Caco-2 (cell line): ENCODE measurements at regions not wholly inside any gene's neighbourhood (a gene's known extent, or its start where the extent isn't known, plus 50 kb on each side); places are given as distances from the start of the nearest gene placed in this dataset.

Experiments used
- BruUV-seq: library from RNA; stranded (reverse); fragments of 400-500 nt; replicated peaks from 2 replicates; lab custom pipeline; 2021; lab: Mats Ljungman, UMichigan
- CTCF ChIA-PET: fragments of 300-600 bp; sonication (Branson Sonifier 250); formaldehyde crosslinking; loops from one replicate; lab custom pipeline; 2022; ENCODE audit warnings: antibody characterized with exemption; lab: Charles Lee
- POLR2A ChIA-PET: fragments of 300-600 bp; sonication (Branson Sonifier 250); formaldehyde crosslinking; loops from one replicate; lab custom pipeline; 2022; ENCODE audit warnings: antibody characterized with exemption; lab: Charles Lee
- DNase-seq, 2 experiments: peaks; one replicate each; pipeline versions ENCODE4 v3.0.0 to v3.0.0-alpha.2; 2020 to 2022
- H3K27me3 ChIP-seq: replicated peaks from 2 replicates; pipeline ENCODE4 v1.6.0; 2011; ENCODE audit warnings: low read length; ENCODE audit not compliant: control insufficient read depth, insufficient read depth
- H3K36me3 ChIP-seq: 2 replicates; pipeline ENCODE4 v1.5.1; 2011; ENCODE audit warnings: low read length; ENCODE audit not compliant: control insufficient read depth, insufficient read depth
- H3K4me1 ChIP-seq: fragments of 250-450 bp; sonication (Bioruptor Pico); 2 replicates; pipeline ENCODE4 v1.5.1; 2020; ENCODE audit warnings: mild to moderate bottlenecking
- H3K4me3 ChIP-seq: 2 replicates; pipeline ENCODE4 v1.5.1; 2011; ENCODE audit warnings: low read depth, mild to moderate bottlenecking, control low read depth, low read length
- H3K9me3 ChIP-seq: fragments of 250-450 bp; sonication (Bioruptor Pico); 2 replicates; pipeline ENCODE4 v1.5.1; 2020; ENCODE audit warnings: mild to moderate bottlenecking, moderate library complexity
- H3K27ac Mint-ChIP-seq: one replicate; pipeline ENCODE4 v1.8.0; 2022; ENCODE audit warnings: mixed read lengths; ENCODE audit not compliant: unreplicated experiment
- H3K27me3 Mint-ChIP-seq: one replicate; pipeline ENCODE4 v1.8.0; 2022; ENCODE audit warnings: mixed read lengths; ENCODE audit not compliant: insufficient read depth, unreplicated experiment
- H3K36me3 Mint-ChIP-seq: one replicate; pipeline ENCODE4 v1.8.0; 2022; ENCODE audit warnings: mild to moderate bottlenecking, mixed read lengths; ENCODE audit not compliant: insufficient read depth, unreplicated experiment
- H3K4me1 Mint-ChIP-seq: one replicate; pipeline ENCODE4 v1.8.0; 2022; ENCODE audit warnings: low read depth, mixed read lengths; ENCODE audit not compliant: unreplicated experiment
- H3K4me3 Mint-ChIP-seq: one replicate; pipeline ENCODE4 v1.8.0; 2022; ENCODE audit warnings: mild to moderate bottlenecking, moderate library complexity, mixed read lengths; ENCODE audit not compliant: unreplicated experiment
- H3K9me3 Mint-ChIP-seq: one replicate; pipeline ENCODE4 v1.8.0; 2022; ENCODE audit warnings: mixed read lengths; ENCODE audit not compliant: unreplicated experiment
- CTCF ChIP-seq, 2 experiments: fragments of 200-600 bp in 1 of 2; IDR thresholded peaks; 1 replicate in 1 of 2; 2 replicates in 1 of 2; pipeline versions ENCODE4 v1.5.1 to v1.8.0; 2011 to 2022; ENCODE audit warnings: antibody characterized with exemption in 1 of 2, control low read depth in 1 of 2, inconsistent platforms in 1 of 2, low read depth in 1 of 2, low read length in 1 of 2, mild to moderate bottlenecking in 1 of 2, moderate library complexity in 1 of 2; ENCODE audit not compliant: insufficient read depth in 1 of 2, severe bottlenecking in 1 of 2, unreplicated experiment in 1 of 2
- intact Hi-C: fragments of 100-400 bp; cut with micrococcal nuclease; formaldehyde crosslinking; loops from one replicate; pipeline ENCODE4 v1.10.0; 2022; ENCODE audit not compliant: unreplicated experiment

- H3K9me3 Mint-ChIP-seq, result no peaks in the 10 kb centered on the region
- CTCF ChIA-PET, result no interaction called here
- no TSS peak for BruUV-seq
Measured at GRCh38 chr18:50475538-50476193, 84.2 kb upstream of the MAPK4 start.

GRCh38 chr18:50492097-50492496 is 67.8 kb upstream of the MAPK4 start:
- no peaks in the 10 kb centered on the region for H3K4me1 Mint-ChIP-seq
- H3K9me3 Mint-ChIP-seq, result no peaks in the 10 kb centered on the region
- H3K9me3 ChIP-seq, result no peaks in the 10 kb centered on the region
- TF ChIP-seq CTCF (IDR thresholded peaks at IDR 0.05; ENCODE audit: insufficient read depth in 1 of 2, low read depth in 1 of 2, low read length in 1 of 2, severe bottlenecking in 1 of 2, unreplicated experiment in 1 of 2), result no peak
- no peak overlapping the region for H3K27ac Mint-ChIP-seq
- BruUV-seq, result no TSS peak
- no peak overlapping the region for H3K4me3 ChIP-seq
- DNase-seq, result no peak
- no peaks in the 10 kb centered on the region for H3K27me3 Mint-ChIP-seq
- POLR2A ChIA-PET, result no interaction called here
- no peak overlapping the region for H3K4me3 Mint-ChIP-seq
- CTCF ChIA-PET, result no interaction called here
- intact Hi-C loops, result no loop called here
- no peaks in the 10 kb centered on the region for H3K36me3 ChIP-seq
- H3K36me3 Mint-ChIP-seq, result no peaks in the 10 kb centered on the region
- no peaks in the 10 kb centered on the region for H3K4me1 ChIP-seq
- H3K27me3 ChIP-seq, result no peaks in the 10 kb centered on the region

More at GRCh38 chr18:50475538-50476193, 84.2 kb upstream of the MAPK4 start:
- no peak overlapping the region for H3K4me3 Mint-ChIP-seq
- DNase-seq, result no peak
- H3K4me3 ChIP-seq, result no peak overlapping the region
- H3K27me3 ChIP-seq, result no peaks in the 10 kb centered on the region
- no peaks in the 10 kb centered on the region for H3K9me3 ChIP-seq
- no peak overlapping the region for H3K27ac Mint-ChIP-seq
- H3K4me1 ChIP-seq, result no peaks in the 10 kb centered on the region
- no peak for TF ChIP-seq CTCF (IDR thresholded peaks at IDR 0.05; ENCODE audit: insufficient read depth in 1 of 2, low read depth in 1 of 2, low read length in 1 of 2, severe bottlenecking in 1 of 2, unreplicated experiment in 1 of 2)
- intact Hi-C loops, result no loop called here
- POLR2A ChIA-PET, result no interaction called here
- H3K27me3 Mint-ChIP-seq, result no peaks in the 10 kb centered on the region
- no peaks in the 10 kb centered on the region for H3K36me3 ChIP-seq
- H3K4me1 Mint-ChIP-seq, result peaks cover 7% of the 10 kb centered on the region
- no peaks in the 10 kb centered on the region for H3K36me3 Mint-ChIP-seq

- H3K27ac Mint-ChIP-seq, result no peak overlapping the region
- Histone ChIP-seq H3K9me3 (no peaks in the 10 kb centered on the region), H3K36me3 (no peaks in the 10 kb centered on the region), H3K4me3 (no peak overlapping the region), H3K27me3 (no peaks in the 10 kb centered on the region), H3K4me1 (no peaks in the 10 kb centered on the region)
- no peaks in the 10 kb centered on the region for H3K36me3 Mint-ChIP-seq
- no peak for TF ChIP-seq CTCF (IDR thresholded peaks at IDR 0.05; ENCODE audit: insufficient read depth in 1 of 2, low read depth in 1 of 2, low read length in 1 of 2, severe bottlenecking in 1 of 2, unreplicated experiment in 1 of 2)
- H3K4me3 Mint-ChIP-seq, result no peak overlapping the region
- intact Hi-C loops, result no loop called here
- ChIA-PET POLR2A (no interaction called here), CTCF (no interaction called here)
- H3K4me1 Mint-ChIP-seq, result no peaks in the 10 kb centered on the region
- no peak for DNase-seq
- H3K27me3 Mint-ChIP-seq, result no peaks in the 10 kb centered on the region
- H3K9me3 Mint-ChIP-seq, result no peaks in the 10 kb centered on the region
- BruUV-seq, result no TSS peak
Measured at GRCh38 chr18:50494569-50494968, 65.3 kb upstream of the MAPK4 start.
